Neural progenitor cell (in vitro differentiated cells): ENCODE measurements at regions not wholly inside any gene's neighbourhood (a gene's known extent, or its start where the extent isn't known, plus 50 kb on each side); places are given as distances from the start of the nearest gene placed in this dataset.

ENCODE experiments used
- DNase-seq: peaks from one replicate; pipeline ENCODE4 v3.0.0-alpha.2; 2016; ENCODE audit warnings: low spot score
- H2AFZ ChIP-seq: fragments of 200-600 bp; sonication (generic); replicated peaks from 2 replicates; pipeline ENCODE4 v1.6.1; 2016; ENCODE audit warnings: antibody characterized with exemption
- H3F3A ChIP-seq: fragments of 200-600 bp; sonication (generic); 2 replicates; pipeline ENCODE4 v1.6.1; 2016; ENCODE audit warnings: antibody characterized with exemption, low read depth
- H3K27ac ChIP-seq: fragments of 200-600 bp; sonication (generic); 2 replicates; pipeline ENCODE4 v1.5.1; 2016; ENCODE audit warnings: mild to moderate bottlenecking
- H3K27me3 ChIP-seq: fragments of 200-600 bp; sonication (generic); 2 replicates; pipeline ENCODE4 v1.6.1; 2016; ENCODE audit warnings: mild to moderate bottlenecking, moderate library complexity
- H3K36me3 ChIP-seq: fragments of 200-600 bp; sonication (generic); 2 replicates; pipeline ENCODE4 v1.5.1; 2016
- H3K4me1 ChIP-seq: fragments of 200-600 bp; sonication (generic); 2 replicates; pipeline ENCODE4 v1.6.1; 2016; ENCODE audit warnings: mixed run types
- H3K4me2 ChIP-seq: fragments of 200-600 bp; sonication (generic); 2 replicates; pipeline ENCODE4 v1.6.1; 2016
- H3K4me3 ChIP-seq: fragments of 200-600 bp; sonication (generic); 2 replicates; pipeline ENCODE4 v1.5.1; 2016
- H3K79me2 ChIP-seq: fragments of 200-600 bp; sonication (generic); 2 replicates; pipeline ENCODE4 v1.6.1; 2016; ENCODE audit warnings: low read depth
- H3K9ac ChIP-seq: fragments of 200-600 bp; sonication (generic); 2 replicates; pipeline ENCODE4 v1.6.1; 2016
- H3K9me3 ChIP-seq: fragments of 200-600 bp; sonication (generic); 2 replicates; pipeline ENCODE4 v1.5.1; 2016; ENCODE audit warnings: low read depth
- H4K20me1 ChIP-seq: fragments of 200-600 bp; sonication (generic); 2 replicates; pipeline ENCODE4 v1.6.1; 2016; ENCODE audit warnings: low read depth
- H3K27ac Mint-ChIP-seq: 3 replicates; pipeline ENCODE4 v1.8.0; 2021; ENCODE audit warnings: mixed read lengths
- H3K27me3 Mint-ChIP-seq: 2 replicates; pipeline ENCODE4 v1.8.0; 2022; ENCODE audit warnings: low read depth, mild to moderate bottlenecking, inconsistent platforms, moderate library complexity, mixed read lengths; ENCODE audit not compliant: insufficient read depth
- H3K36me3 Mint-ChIP-seq: 3 replicates; pipeline ENCODE4 v1.8.0; 2021; ENCODE audit warnings: mixed read lengths
- H3K4me1 Mint-ChIP-seq: 3 replicates; pipeline ENCODE4 v1.8.0; 2021; ENCODE audit warnings: mixed read lengths
- H3K4me3 Mint-ChIP-seq: 3 replicates; pipeline ENCODE4 v1.8.0; 2021; ENCODE audit warnings: mild to moderate bottlenecking, moderate library complexity, mixed read lengths
- H3K9me3 Mint-ChIP-seq: 3 replicates; pipeline ENCODE4 v1.8.0; 2020; ENCODE audit warnings: mixed read lengths
- CTCF ChIP-seq: fragments of 200-600 bp; sonication (generic); IDR thresholded peaks from 2 replicates; pipeline ENCODE4 v1.5.1; 2017; ENCODE audit warnings: antibody characterized with exemption, mild to moderate bottlenecking
- EZH2 ChIP-seq: fragments of 200-600 bp; sonication (generic); IDR thresholded peaks from 2 replicates; pipeline ENCODE4 v1.6.1; 2017; ENCODE audit warnings: antibody characterized with exemption, mild to moderate bottlenecking, moderate library complexity
- EZH2phosphoT487 ChIP-seq: fragments of 200-600 bp; sonication (generic); IDR thresholded peaks from 2 replicates; pipeline ENCODE4 v1.6.1; 2017; ENCODE audit warnings: antibody characterized with exemption

GRCh38 chr16:65716737-65717700 is 595.2 kb upstream of the CDH11 start:
- H3K4me1 Mint-ChIP-seq, result no peaks in the 10 kb centered on the region
- H3K4me3 Mint-ChIP-seq, result no peak overlapping the region
- Histone ChIP-seq H3K36me3 (no peaks in the 10 kb centered on the region), H3K27ac (no peak overlapping the region), H2AFZ (no peak overlapping the region), H3F3A (no peaks in the 10 kb centered on the region), H3K4me1 (peaks cover 6% of the 10 kb centered on the region), H3K27me3 (no peaks in the 10 kb centered on the region), H3K4me2 (no peak overlapping the region), H3K79me2 (no peaks in the 10 kb centered on the region), H3K9me3 (no peaks in the 10 kb centered on the region), H3K9ac (no peak overlapping the region), H4K20me1 (no peaks in the 10 kb centered on the region), H3K4me3 (no peak overlapping the region)
- no peak for TF ChIP-seq CTCF
- TF ChIP-seq EZH2, result no peak
- TF ChIP-seq EZH2phosphoT487, result no peak
- H3K36me3 Mint-ChIP-seq, result no peaks in the 10 kb centered on the region
- H3K9me3 Mint-ChIP-seq, result no peaks in the 10 kb centered on the region
- peaks cover 5% of the 10 kb centered on the region for H3K27me3 Mint-ChIP-seq
- no peak overlapping the region for H3K27ac Mint-ChIP-seq
- DNase-seq, result no peak

GRCh38 chr16:65713181-65713808 is 591.4 kb upstream of the CDH11 start:
- Histone ChIP-seq H3K9ac (no peak overlapping the region), H3K4me3 (no peak overlapping the region), H4K20me1 (no peaks in the 10 kb centered on the region), H3K79me2 (no peaks in the 10 kb centered on the region), H3K27ac (no peak overlapping the region), H3K36me3 (no peaks in the 10 kb centered on the region), H3K27me3 (no peaks in the 10 kb centered on the region), H2AFZ (peak overlapping the region; percentile 17), H3K4me2 (no peak overlapping the region), H3K4me1 (peaks cover 6% of the 10 kb centered on the region), H3K9me3 (no peaks in the 10 kb centered on the region), H3F3A (no peaks in the 10 kb centered on the region)
- TF ChIP-seq EZH2 (no peak), CTCF (no peak), EZH2phosphoT487 (no peak)
- peaks cover 2% of the 10 kb centered on the region for H3K36me3 Mint-ChIP-seq
- DNase-seq, result peak; percentile 36
- no peak overlapping the region for H3K27ac Mint-ChIP-seq
- H3K9me3 Mint-ChIP-seq, result peaks cover 3% of the 10 kb centered on the region
- no peak overlapping the region for H3K4me3 Mint-ChIP-seq
- no peaks in the 10 kb centered on the region for H3K4me1 Mint-ChIP-seq
- peaks cover 5% of the 10 kb centered on the region for H3K27me3 Mint-ChIP-seq

- no peak for DNase-seq
- Histone ChIP-seq H3K9ac (no peak overlapping the region), H2AFZ (no peak overlapping the region), H3K4me3 (no peak overlapping the region), H3K36me3 (no peaks in the 10 kb centered on the region), H4K20me1 (no peaks in the 10 kb centered on the region), H3K79me2 (no peaks in the 10 kb centered on the region), H3F3A (no peaks in the 10 kb centered on the region), H3K9me3 (no peaks in the 10 kb centered on the region), H3K4me1 (peaks cover 6% of the 10 kb centered on the region), H3K27me3 (no peaks in the 10 kb centered on the region), H3K27ac (no peak overlapping the region), H3K4me2 (no peak overlapping the region)
- Mint-ChIP-seq H3K27ac (no peak overlapping the region), H3K4me1 (no peaks in the 10 kb centered on the region), H3K36me3 (peaks cover 2% of the 10 kb centered on the region), H3K27me3 (peaks cover 5% of the 10 kb centered on the region), H3K4me3 (no peak overlapping the region), H3K9me3 (peaks cover 3% of the 10 kb centered on the region)
- TF ChIP-seq EZH2phosphoT487, result no peak
- no peak for TF ChIP-seq EZH2
- no peak for TF ChIP-seq CTCF
Observed at GRCh38 chr16:65710107-65710506, 588.2 kb upstream of the CDH11 start.
